Lung (tissue), 11 donors: ENCODE measurements at regions not wholly inside any gene's neighbourhood (a gene's known extent, or its start where the extent isn't known, plus 50 kb on each side); places are given as distances from the start of the nearest gene placed in this dataset.

ENCODE experiments used
- ATAC-seq: fragments of 200-7000 bp; cut with Tn5 transposase; one replicate; pipeline ENCODE4 v1.9.1; 2020; ENCODE audit warnings: moderate number of reproducible peaks; ENCODE audit not compliant: insufficient read depth, low FRiP score
- DNase-seq, 3 donors: peaks; one replicate each; pipeline ENCODE4 v3.0.0-alpha.2; 2013 to 2017
- H3K27ac ChIP-seq, 2 donors: one replicate each; pipeline ENCODE4 v1.5.1; 2013; ENCODE audit warnings: mild to moderate bottlenecking in 2 of 2, moderate library complexity in 2 of 2, control low read depth in 1 of 2, inconsistent platforms in 1 of 2, low read depth in 1 of 2, low read length in 1 of 2
- H3K27me3 ChIP-seq, 3 donors: one replicate each; pipeline ENCODE4 v1.5.1; 2013; ENCODE audit warnings: low read length in 2 of 3; ENCODE audit not compliant: control insufficient read depth in 3 of 3, insufficient read depth in 3 of 3
- H3K36me3 ChIP-seq, 4 donors: one replicate each; pipeline ENCODE4 v1.5.1; 2013; ENCODE audit warnings: low read length in 4 of 4, mild to moderate bottlenecking in 1 of 4, moderate library complexity in 1 of 4; ENCODE audit not compliant: control insufficient read depth in 4 of 4, insufficient read depth in 4 of 4
- H3K4me1 ChIP-seq, 5 donors: one replicate each; pipeline ENCODE4 v1.5.1; 2013; ENCODE audit warnings: low read length in 5 of 5, mild to moderate bottlenecking in 2 of 5, moderate library complexity in 1 of 5; ENCODE audit not compliant: control insufficient read depth in 5 of 5, insufficient read depth in 5 of 5
- H3K4me3 ChIP-seq: one replicate; pipeline ENCODE4 v1.5.1; 2013; ENCODE audit warnings: mild to moderate bottlenecking, control low read depth, moderate library complexity
- H3K9ac ChIP-seq, 2 donors: one replicate each; pipeline ENCODE4 v1.5.1; 2013; ENCODE audit warnings: low read length in 2 of 2, control low read depth in 1 of 2; ENCODE audit not compliant: insufficient read depth in 1 of 2
- H3K9me3 ChIP-seq, 4 donors: one replicate each; pipeline ENCODE4 v1.5.1; 2013; ENCODE audit warnings: low read length in 3 of 4, mild to moderate bottlenecking in 1 of 4, moderate library complexity in 1 of 4; ENCODE audit not compliant: control insufficient read depth in 4 of 4, insufficient read depth in 3 of 4
- CTCF ChIP-seq: IDR thresholded peaks from 2 replicates; pipeline ENCODE4 v1.5.1; 2012; ENCODE audit warnings: mild to moderate bottlenecking; ENCODE audit errors: control extremely low read depth, extremely low read depth
- WGBS, 2 donors: extraction: QIAGEN DNeasy Blood & Tissue Kit; methylation state at CpG; one replicate each; pipeline ENCODE4 v1.1.7; 2013; 5-methylcytosine and 5-hydroxymethylcytosine counted together
- donor health status: control.
- donor health status: control.
- donor health status: Bipolar disorder and iron deficiency.
- donor health status: healthy.
- donor health status: DM: yes; HTN: yes; CAD: no.

- no peak overlapping the region for H3K27ac ChIP-seq
- no peaks in the 10 kb centered on the region for H3K9me3 ChIP-seq
- H3K4me3 ChIP-seq = no peak overlapping the region
- no peaks in the 10 kb centered on the region for H3K36me3 ChIP-seq
- H3K4me1 ChIP-seq = no peaks in the 10 kb centered on the region
- ATAC-seq (no peak), DNase-seq (no peak)
- H3K9ac ChIP-seq = no peak overlapping the region
- TF ChIP-seq CTCF = no peak
- H3K27me3 ChIP-seq = no peaks in the 10 kb centered on the region
- 73 to 82% methylated on average over 1 of the region's 1 CpG for WGBS, 2 donors
Measured at GRCh38 chr14:40386433-40386832, 954.2 kb upstream of the FBXO33 start.

- ATAC-seq (no peak), DNase-seq (no peak)
Measured at GRCh38 chr14:40374221-40374620, 942.0 kb upstream of the FBXO33 start.

GRCh38 chr14:40371011-40371410 lies 938.8 kb upstream of the FBXO33 start:
- no peak for ATAC-seq
- H3K9me3 ChIP-seq = peaks cover 0 to 2% (median 0%) of the 10 kb centered on the region in 4 donors
- WGBS, 2 donors = 48 to 49% methylated on average over 2 of the region's 2 CpGs

More at GRCh38 chr14:40374221-40374620, 942.0 kb upstream of the FBXO33 start:
- Histone ChIP-seq H3K9me3 (no peaks in the 10 kb centered on the region), H3K4me1 (no peaks in the 10 kb centered on the region), H3K27ac (no peak overlapping the region), H3K9ac (no peak overlapping the region), H3K4me3 (no peak overlapping the region), H3K36me3 (no peaks in the 10 kb centered on the region), H3K27me3 (no peaks in the 10 kb centered on the region)
- WGBS, 2 donors = 95% methylated on average over 10 of the region's 10 CpGs
- TF ChIP-seq CTCF = no peak

More at GRCh38 chr14:40371011-40371410, 938.8 kb upstream of the FBXO33 start:
- no peak for TF ChIP-seq CTCF
- no peaks in the 10 kb centered on the region for H3K36me3 ChIP-seq
- no peak overlapping the region for H3K4me3 ChIP-seq
- H3K9ac ChIP-seq = no peak overlapping the region
- no peaks in the 10 kb centered on the region for H3K4me1 ChIP-seq
- DNase-seq = no peak
- no peak overlapping the region for H3K27ac ChIP-seq
- no peaks in the 10 kb centered on the region for H3K27me3 ChIP-seq
